Effector memory CD8-positive, alpha-beta T cell (primary cell): ENCODE measurements at regions not wholly inside any gene's neighbourhood (a gene's known extent, or its start where the extent isn't known, plus 50 kb on each side); places are given as distances from the start of the nearest gene placed in this dataset.
A peak's percentile ranks its signal among the peaks of the same experiment; 100 is the strongest.

ENCODE experiments used
- ATAC-seq: fragments of 150-1000 bp; cut with Tn5 transposase; replicated peaks from 2 replicates; pipeline ENCODE4 v1.10.0; 2021; ENCODE audit warnings: mild to moderate bottlenecking, moderate library complexity
- DNase-seq, 3 experiments: peaks; one replicate each; pipeline ENCODE4 v3.0.0; 2021
- H3K27ac Mint-ChIP-seq, 2 donors: one replicate each; pipeline ENCODE4 v1.8.0; 2022; ENCODE audit warnings: mild to moderate bottlenecking in 2 of 2, mixed read lengths in 2 of 2, moderate library complexity in 2 of 2
- H3K27me3 Mint-ChIP-seq, 2 donors: one replicate each; pipeline ENCODE4 v1.8.0; 2022; ENCODE audit warnings: mixed read lengths in 2 of 2
- H3K36me3 Mint-ChIP-seq: one replicate; pipeline ENCODE4 v1.8.0; 2022; ENCODE audit warnings: mild to moderate bottlenecking, moderate library complexity, mixed read lengths; ENCODE audit not compliant: insufficient read depth
- H3K4me1 Mint-ChIP-seq, 2 donors: one replicate each; pipeline ENCODE4 v1.8.0; 2022; ENCODE audit warnings: low read depth in 2 of 2, mixed read lengths in 2 of 2
- H3K4me3 Mint-ChIP-seq, 2 donors: one replicate each; pipeline ENCODE4 v1.8.0; 2022; ENCODE audit warnings: mild to moderate bottlenecking in 2 of 2, mixed read lengths in 2 of 2, moderate library complexity in 2 of 2
- H3K9me3 Mint-ChIP-seq, 2 donors: one replicate each; pipeline ENCODE4 v1.8.0; 2022; ENCODE audit warnings: mixed read lengths in 2 of 2

DNA sequence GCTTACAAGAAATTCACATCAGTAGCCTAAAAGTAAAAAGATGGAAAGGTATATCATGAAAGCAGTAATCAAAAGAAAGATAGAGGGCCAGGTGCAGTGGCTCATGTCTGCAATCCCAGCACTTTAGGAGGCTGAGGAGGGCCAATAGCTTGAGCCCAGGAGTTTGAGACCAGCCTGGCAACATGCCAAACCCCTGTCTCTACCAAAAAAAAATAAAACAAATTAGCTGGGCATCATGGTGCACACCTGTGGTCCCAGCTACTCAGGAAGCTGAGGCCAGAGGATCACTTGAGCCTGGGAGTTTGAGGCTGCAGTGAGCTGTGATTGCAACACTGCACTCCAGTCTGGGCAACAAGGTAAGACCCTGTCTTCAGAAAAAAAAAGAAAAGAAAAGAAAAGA lies 55.5 kb downstream of the GSPT2 start:
- Mint-ChIP-seq H3K36me3 (peaks cover 5% of the 10 kb centered on the region), H3K27ac (no peak overlapping the region), H3K27me3 (peaks cover 0 to 5% of the 10 kb centered on the region in 2 donors), H3K4me3 (no peak overlapping the region), H3K4me1 (peaks cover 4 to 5% of the 10 kb centered on the region in 2 donors), H3K9me3 (no peaks in the 10 kb centered on the region)
- ATAC-seq (no peak), DNase-seq (no peak)

DNA sequence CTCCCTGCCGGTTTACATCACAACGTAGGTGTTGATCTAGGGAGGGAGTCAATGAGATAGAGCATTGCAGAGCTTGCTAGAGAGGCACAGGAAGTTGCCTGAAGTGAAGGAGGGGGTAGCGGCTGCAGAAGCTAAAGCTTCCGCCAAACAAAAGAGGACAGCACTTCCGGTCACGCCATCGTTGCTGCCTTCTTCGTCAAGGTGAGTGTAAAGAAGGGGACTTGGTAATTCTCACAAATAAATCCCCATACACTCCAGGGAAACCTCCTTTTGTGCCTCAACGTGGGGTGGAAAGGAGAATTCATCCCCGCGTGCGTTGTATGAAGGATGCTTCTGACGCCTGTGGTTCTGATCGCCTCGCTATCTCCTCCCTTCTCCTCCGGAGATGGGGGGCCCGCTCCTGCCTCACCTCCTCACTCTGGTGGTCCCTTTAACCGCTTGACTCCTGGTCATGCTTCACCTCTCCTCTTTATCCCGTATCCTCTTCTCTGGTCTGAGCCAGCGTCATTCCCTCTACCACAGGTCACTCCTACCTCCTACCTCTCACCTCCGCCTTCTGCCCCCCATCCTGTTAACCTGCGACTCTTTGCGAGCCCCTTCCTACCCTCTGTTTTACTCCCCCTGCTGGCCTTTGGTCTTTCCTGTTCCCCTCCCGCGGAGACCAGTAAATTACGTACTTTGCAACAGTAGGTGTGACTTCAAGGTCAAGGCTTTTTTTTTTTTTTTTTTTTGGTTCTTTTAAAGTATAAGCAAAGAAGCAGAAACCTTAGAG lies 59.9 kb downstream of the GSPT2 start:
- ATAC-seq (peak; percentile 89), DNase-seq (peak; percentile 50 to 59 (median 52))
- Mint-ChIP-seq H3K4me1 (peaks cover 4 to 7% of the 10 kb centered on the region in 2 donors), H3K4me3 (peak overlapping the region; percentile 90 to 91), H3K9me3 (no peaks in the 10 kb centered on the region), H3K27ac (peak overlapping the region; percentile 94 to 95), H3K36me3 (peaks cover 10% of the 10 kb centered on the region), H3K27me3 (no peaks in the 10 kb centered on the region)

DNA sequence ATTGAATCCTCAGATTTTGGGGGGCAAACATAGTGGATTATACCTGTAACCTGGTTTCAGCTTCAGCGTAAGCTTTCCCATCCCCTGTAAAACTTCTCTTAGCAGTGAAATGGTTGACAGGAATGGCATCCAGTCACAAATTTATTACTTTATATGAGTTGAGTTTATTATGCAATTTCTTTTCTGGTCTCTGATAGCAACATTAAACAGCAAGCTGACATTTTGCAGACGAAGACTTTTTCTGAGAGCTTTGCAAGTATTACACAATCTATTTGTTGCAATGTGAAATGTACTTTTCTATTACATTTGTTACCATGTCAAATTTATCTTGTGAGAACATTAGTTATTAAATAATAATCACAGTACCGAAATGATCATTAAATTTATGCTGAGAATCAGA lies 60.6 kb downstream of the GSPT2 start:
- ATAC-seq, result no peak
- no peak for DNase-seq
- H3K4me3 Mint-ChIP-seq, result peak overlapping the region; percentile 90 to 91
- H3K27ac Mint-ChIP-seq, result peak overlapping the region; percentile 94 to 95
- no peaks in the 10 kb centered on the region for H3K27me3 Mint-ChIP-seq
- peaks cover 4 to 7% of the 10 kb centered on the region in 2 donors for H3K4me1 Mint-ChIP-seq
- H3K36me3 Mint-ChIP-seq, result peaks cover 10% of the 10 kb centered on the region
- no peaks in the 10 kb centered on the region for H3K9me3 Mint-ChIP-seq

DNA sequence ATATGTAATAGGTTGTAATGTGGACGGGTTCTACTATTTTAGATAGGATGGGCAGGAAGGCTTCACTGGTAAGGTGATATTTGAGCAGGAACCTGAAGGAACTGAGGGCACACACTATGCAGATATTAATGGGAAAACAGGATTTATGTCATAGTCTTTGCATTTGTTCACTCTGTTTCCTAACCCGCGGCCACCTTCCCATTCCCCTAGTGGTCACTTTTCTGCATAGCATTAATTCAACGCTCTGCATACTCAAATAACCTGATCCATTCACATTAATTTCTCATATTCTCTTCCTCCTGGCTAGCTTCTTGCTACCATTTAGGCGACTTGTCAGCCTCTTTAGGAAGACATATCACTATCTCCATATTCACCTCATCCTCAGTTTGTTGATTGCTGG lies 61.5 kb downstream of the GSPT2 start:
- ATAC-seq (no peak), DNase-seq (no peak)
- H3K4me3 Mint-ChIP-seq, result no peak overlapping the region
- H3K36me3 Mint-ChIP-seq, result peaks cover 10% of the 10 kb centered on the region
- H3K27ac Mint-ChIP-seq, result no peak overlapping the region
- H3K9me3 Mint-ChIP-seq, result no peaks in the 10 kb centered on the region
- no peaks in the 10 kb centered on the region for H3K27me3 Mint-ChIP-seq
- peaks cover 4 to 7% of the 10 kb centered on the region in 2 donors for H3K4me1 Mint-ChIP-seq

DNA sequence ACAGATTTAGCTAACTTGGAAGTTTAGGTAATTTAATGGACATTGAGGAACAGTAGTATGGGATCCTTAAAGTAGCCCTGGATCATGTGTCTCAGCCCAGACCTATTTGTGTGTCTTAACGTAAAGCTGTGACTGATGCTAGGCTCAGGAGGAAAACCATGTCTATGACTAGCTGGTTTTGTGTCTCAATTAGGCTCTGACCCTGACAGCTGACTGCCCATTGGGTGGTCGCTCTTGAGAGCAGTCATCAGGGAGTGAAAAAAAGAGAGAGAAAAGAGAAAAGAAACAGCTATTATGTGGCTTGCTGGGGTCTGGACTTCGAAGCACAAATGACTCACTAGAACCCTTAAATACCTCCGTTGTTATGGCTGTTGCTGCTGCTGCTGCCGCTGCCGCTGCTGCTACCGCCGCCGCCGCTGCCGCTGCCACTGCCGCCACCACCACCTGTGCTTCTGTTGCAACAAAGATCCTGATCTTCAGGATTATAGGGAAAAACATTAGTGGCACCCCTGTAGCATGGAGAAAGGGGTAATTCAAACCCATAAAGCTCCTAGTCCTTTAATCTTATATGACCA lies 70.7 kb downstream of the GSPT2 start:
- ATAC-seq, result no peak
- Mint-ChIP-seq H3K4me3 (no peak overlapping the region), H3K27me3 (no peaks in the 10 kb centered on the region), H3K27ac (no peak overlapping the region), H3K4me1 (peaks cover 15 to 20% of the 10 kb centered on the region in 2 donors), H3K36me3 (peaks cover 3% of the 10 kb centered on the region), H3K9me3 (no peaks in the 10 kb centered on the region)
- no peak for DNase-seq

DNA sequence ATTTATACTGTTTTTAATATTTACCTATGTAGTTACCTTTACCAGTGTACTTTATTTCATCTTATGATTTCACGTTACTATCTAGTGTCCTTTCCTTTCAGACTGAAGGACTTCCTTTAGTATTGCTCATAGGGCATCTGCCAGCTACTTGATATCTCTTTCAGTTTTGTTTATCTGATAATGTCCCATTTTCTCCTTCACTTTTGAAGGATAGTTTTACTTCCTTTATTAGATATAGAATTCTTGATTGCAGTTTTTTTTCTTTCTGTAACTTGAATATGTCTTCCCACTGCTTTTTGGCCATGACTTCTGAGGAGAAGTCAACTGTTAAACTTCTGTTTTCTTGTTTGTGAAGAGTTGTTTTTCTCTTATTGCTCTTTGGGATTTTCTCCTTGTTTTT lies 69.4 kb upstream of the MAGED1 start:
- H3K27me3 Mint-ChIP-seq, result no peaks in the 10 kb centered on the region
- peak overlapping the region in 1 of 2 donors; percentile 89 for H3K27ac Mint-ChIP-seq
- ATAC-seq, result no peak
- peaks cover 37 to 56% of the 10 kb centered on the region in 2 donors for H3K4me1 Mint-ChIP-seq
- H3K9me3 Mint-ChIP-seq, result no peaks in the 10 kb centered on the region
- H3K36me3 Mint-ChIP-seq, result peaks cover 3% of the 10 kb centered on the region
- H3K4me3 Mint-ChIP-seq, result no peak overlapping the region
- DNase-seq, result no peak

DNA sequence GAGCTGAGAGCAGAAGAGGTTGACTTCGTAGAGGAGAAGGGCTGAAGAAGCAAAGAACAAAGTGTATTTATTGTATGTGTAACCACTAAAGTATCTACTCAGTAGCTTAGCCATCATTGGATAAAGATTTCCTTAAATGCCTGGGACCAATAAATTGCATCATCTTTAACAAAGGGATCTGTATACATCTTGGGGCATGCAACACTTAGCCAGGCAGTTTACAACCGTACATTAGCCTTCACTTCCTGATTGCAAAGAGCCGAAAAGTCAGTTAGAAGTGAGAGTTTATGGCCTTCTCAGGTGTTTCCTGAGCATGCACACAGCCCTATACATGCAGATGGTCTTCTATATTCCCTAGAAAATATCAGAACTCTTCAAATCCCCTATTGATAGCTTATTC lies 68.0 kb upstream of the MAGED1 start:
- no peak for ATAC-seq
- Mint-ChIP-seq H3K27me3 (no peaks in the 10 kb centered on the region), H3K9me3 (no peaks in the 10 kb centered on the region), H3K36me3 (peaks cover 3% of the 10 kb centered on the region), H3K4me3 (no peak overlapping the region), H3K27ac (peak overlapping the region in 1 of 2 donors; percentile 27), H3K4me1 (peaks cover 38 to 57% of the 10 kb centered on the region in 2 donors)
- no peak for DNase-seq

DNA sequence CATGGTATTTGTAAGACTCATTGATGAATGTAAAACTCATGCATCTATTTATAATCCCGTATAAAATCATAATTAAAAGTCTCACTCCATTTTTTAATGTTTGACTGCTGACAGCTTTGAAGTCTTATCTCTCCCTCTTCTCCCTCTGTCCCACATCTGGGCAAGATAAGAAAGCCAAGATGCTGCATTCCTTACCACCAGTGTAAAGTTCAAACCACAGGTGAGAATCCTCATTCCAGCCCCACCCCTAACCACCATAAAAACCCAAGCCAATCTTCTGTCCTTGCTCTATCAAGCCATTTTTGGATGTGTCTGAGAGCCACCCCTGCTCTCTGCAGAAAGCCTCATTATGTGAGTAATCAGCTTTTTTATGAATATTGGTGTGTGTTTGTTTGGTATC lies 59.3 kb upstream of the MAGED1 start:
- H3K9me3 Mint-ChIP-seq, result no peaks in the 10 kb centered on the region
- H3K4me3 Mint-ChIP-seq, result no peak overlapping the region
- ATAC-seq, result no peak
- peaks cover 3% of the 10 kb centered on the region for H3K36me3 Mint-ChIP-seq
- H3K4me1 Mint-ChIP-seq, result peaks cover 8 to 11% of the 10 kb centered on the region in 2 donors
- no peaks in the 10 kb centered on the region for H3K27me3 Mint-ChIP-seq
- H3K27ac Mint-ChIP-seq, result no peak overlapping the region
- no peak for DNase-seq

DNA sequence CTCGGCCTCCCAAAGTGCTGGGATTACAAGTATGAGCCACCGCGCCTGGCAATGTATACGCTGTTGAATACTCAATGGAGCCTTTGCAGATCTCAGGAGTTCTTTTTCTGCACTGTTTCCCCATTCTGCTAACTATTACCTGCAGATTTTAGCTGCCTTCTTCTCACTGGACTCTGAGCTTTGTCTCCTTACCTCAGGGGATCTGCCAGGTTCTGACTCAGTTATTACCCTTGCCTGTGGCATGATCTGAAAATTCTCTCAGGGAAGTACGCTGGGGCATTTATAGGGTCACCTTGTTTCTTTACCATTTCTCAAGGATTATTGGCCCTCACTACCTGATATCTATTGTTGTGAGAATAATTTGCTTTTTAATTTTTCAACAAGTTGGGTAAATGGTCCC lies 56.6 kb upstream of the MAGED1 start:
- Mint-ChIP-seq H3K4me1 (peaks cover 9% of the 10 kb centered on the region in 2 donors), H3K36me3 (peaks cover 3% of the 10 kb centered on the region), H3K4me3 (no peak overlapping the region), H3K27ac (no peak overlapping the region), H3K27me3 (no peaks in the 10 kb centered on the region), H3K9me3 (no peaks in the 10 kb centered on the region)
- DNase-seq (no peak), ATAC-seq (no peak)

DNA sequence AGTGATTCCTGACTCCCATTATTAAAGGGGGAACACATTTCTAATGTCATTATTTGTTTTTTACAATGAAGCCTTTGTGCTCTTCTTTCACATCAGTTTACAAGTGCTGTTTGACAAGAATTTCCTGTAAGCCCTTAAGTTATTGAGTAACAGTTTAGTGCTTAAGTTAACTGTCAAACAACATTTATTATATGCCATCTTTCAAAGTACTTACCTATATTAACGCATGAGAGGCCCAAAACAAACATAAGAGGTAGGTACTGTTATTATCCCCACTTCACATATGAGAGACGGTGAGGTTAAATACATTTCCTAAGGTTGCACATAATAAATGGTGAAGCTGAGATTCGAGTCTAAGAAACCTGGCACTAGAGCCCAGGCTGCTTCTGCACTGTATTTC lies 56.0 kb upstream of the MAGED1 start:
- Mint-ChIP-seq H3K4me1 (peaks cover 8 to 9% of the 10 kb centered on the region in 2 donors), H3K9me3 (no peaks in the 10 kb centered on the region), H3K27ac (no peak overlapping the region), H3K27me3 (no peaks in the 10 kb centered on the region), H3K36me3 (peaks cover 3% of the 10 kb centered on the region), H3K4me3 (no peak overlapping the region)
- DNase-seq, result no peak
- ATAC-seq, result no peak

DNA sequence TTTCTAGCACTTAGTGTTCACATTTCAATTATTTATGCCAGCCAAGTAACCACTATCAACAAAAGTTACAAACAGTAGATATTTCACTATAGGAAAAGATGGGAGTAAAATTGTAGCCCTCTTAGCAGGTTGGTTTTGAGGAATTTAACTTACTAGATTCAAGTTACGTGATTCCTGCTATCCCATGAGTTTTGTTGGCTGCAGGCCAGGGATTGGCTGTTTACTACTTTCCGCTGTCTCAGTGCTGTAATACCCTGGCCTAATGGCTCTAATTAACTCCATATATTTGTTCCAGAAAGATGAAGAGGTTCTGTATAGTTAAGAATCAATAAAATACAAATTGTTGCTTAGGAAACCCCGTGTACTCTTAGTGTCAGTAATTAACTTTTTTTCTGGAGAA lies 55.5 kb upstream of the MAGED1 start:
- Mint-ChIP-seq H3K4me3 (no peak overlapping the region), H3K36me3 (no peaks in the 10 kb centered on the region), H3K27ac (no peak overlapping the region), H3K4me1 (peaks cover 5 to 9% of the 10 kb centered on the region in 2 donors), H3K9me3 (no peaks in the 10 kb centered on the region), H3K27me3 (no peaks in the 10 kb centered on the region)
- ATAC-seq, result no peak
- DNase-seq, result no peak
